NCI-H146 (cell line): ENCODE measurements at regions not wholly inside any gene's neighbourhood (a gene's known extent, or its start where the extent isn't known, plus 50 kb on each side); places are given as distances from the start of the nearest gene placed in this dataset.
A peak's percentile ranks its signal among the peaks of the same experiment; 100 is the strongest.

Experiments used
- DNase-seq: peaks from one replicate; lab custom pipeline; 2025; lab: John Stamatoyannopoulos, UW

GRCh38 chr11:115927823-115928329, 423.7 kb upstream of the CADM1 start:
- no peak for DNase-seq

GRCh38 chr11:115926601-115927000, 422.4 kb upstream of the CADM1 start:
- DNase-seq = no peak

GRCh38 chr11:115926138-115926537, 421.9 kb upstream of the CADM1 start:
- DNase-seq = no peak

GRCh38 chr11:115925568-115926090, 421.4 kb upstream of the CADM1 start:
- DNase-seq = no peak

- DNase-seq = no peak
Measured at GRCh38 chr11:115924744-115925567, 420.7 kb upstream of the CADM1 start.

- peak; percentile 87 for DNase-seq
Measured at GRCh38 chr11:115922876-115923275, 418.7 kb upstream of the CADM1 start.

GRCh38 chr11:115921986-115922385, 417.8 kb upstream of the CADM1 start:
- DNase-seq = no peak

GRCh38 chr11:115921540-115921939, 417.3 kb upstream of the CADM1 start:
- no peak for DNase-seq

- peak; percentile 24 for DNase-seq
Measured at GRCh38 chr11:115920841-115921480, 416.7 kb upstream of the CADM1 start.

GRCh38 chr11:115920092-115920461, 415.9 kb upstream of the CADM1 start:
- no peak for DNase-seq

GRCh38 chr11:115919341-115920091, 415.3 kb upstream of the CADM1 start:
- DNase-seq = no peak

GRCh38 chr11:115918576-115918975, 414.4 kb upstream of the CADM1 start:
- no peak for DNase-seq

GRCh38 chr11:115916608-115917007, 412.4 kb upstream of the CADM1 start:
- DNase-seq = no peak

- peak; percentile 5 for DNase-seq
Measured at GRCh38 chr11:115912484-115912945, 408.3 kb upstream of the CADM1 start.

- DNase-seq = peak; percentile 46
Measured at GRCh38 chr11:115911613-115912346, 407.6 kb upstream of the CADM1 start.

- no peak for DNase-seq
Measured at GRCh38 chr11:115910379-115910778, 406.2 kb upstream of the CADM1 start.

GRCh38 chr11:115906171-115906570, 402.0 kb upstream of the CADM1 start:
- no peak for DNase-seq

- no peak for DNase-seq
Measured at GRCh38 chr11:115905341-115906000, 401.3 kb upstream of the CADM1 start.

GRCh38 chr11:115903179-115903578, 399.0 kb upstream of the CADM1 start:
- DNase-seq = no peak

GRCh38 chr11:115901069-115901468, 396.9 kb upstream of the CADM1 start:
- no peak for DNase-seq

- no peak for DNase-seq
Measured at GRCh38 chr11:115900111-115900510, 395.9 kb upstream of the CADM1 start.
